Heart left ventricle (tissue), 16 donors: ENCODE measurements at regions not wholly inside any gene's neighbourhood (a gene's known extent, or its start where the extent isn't known, plus 50 kb on each side); places are given as distances from the start of the nearest gene placed in this dataset.

Source experiments
- ATAC-seq, 4 donors: fragments of 200-7000 bp; cut with Tn5 transposase; one replicate each; pipeline ENCODE4 v1.9.1; 2020 to 2022; ENCODE audit warnings: moderate library complexity in 4 of 4, mild to moderate bottlenecking in 3 of 4, moderate number of reproducible peaks in 1 of 4
- DNase-seq, 5 donors: peaks; one replicate each; pipeline ENCODE4 v3.0.0-alpha.2; 2020
- H3K27ac ChIP-seq, 12 donors: fragments of 200-600 bp; sonication (generic) in 4 of 12; one replicate each; pipeline versions ENCODE4 v1.5.0 to v1.8.0; 2016 to 2022; ENCODE audit warnings: mild to moderate bottlenecking in 2 of 12
- H3K27me3 ChIP-seq, 9 donors: fragments of 200-600 bp; sonication (generic) in 2 of 9; one replicate each; pipeline versions ENCODE4 v1.5.1 to v1.8.0; 2016 to 2022; ENCODE audit warnings: mild to moderate bottlenecking in 3 of 9
- H3K36me3 ChIP-seq, 9 donors: fragments of 200-600 bp; sonication (generic) in 2 of 9; one replicate each; pipeline versions ENCODE4 v1.5.0 to v1.8.0; 2018 to 2022; ENCODE audit warnings: mild to moderate bottlenecking in 2 of 9
- H3K4me1 ChIP-seq, 12 donors: fragments of 200-600 bp; sonication (generic) in 4 of 12; one replicate each; pipeline versions ENCODE4 v1.5.0 to v1.8.0; 2016 to 2022; ENCODE audit warnings: mild to moderate bottlenecking in 3 of 12
- H3K4me3 ChIP-seq, 12 donors: fragments of 200-600 bp; sonication (generic) in 4 of 12; one replicate each; pipeline versions ENCODE4 v1.5.0 to v1.8.0; 2017 to 2022; ENCODE audit warnings: mild to moderate bottlenecking in 9 of 12, moderate library complexity in 4 of 12
- H3K9me3 ChIP-seq, 12 donors: fragments of 200-600 bp; sonication (generic) in 4 of 12; one replicate each; pipeline versions ENCODE4 v1.5.0 to v1.8.0; 2016 to 2022; ENCODE audit warnings: mild to moderate bottlenecking in 1 of 12
- CTCF ChIP-seq, 12 donors: fragments of 200-600 bp; sonication (generic) in 4 of 12; IDR thresholded peaks; one replicate each; pipeline versions ENCODE4 v1.5.0 to v1.8.0; 2018 to 2022; ENCODE audit warnings: antibody characterized with exemption in 12 of 12, mild to moderate bottlenecking in 5 of 12
- POLR2A ChIP-seq, 2 donors: fragments of 450-650 bp; IDR thresholded peaks; one replicate each; pipeline ENCODE4 v1.6.1; 2017; ENCODE audit warnings: antibody characterized with exemption in 2 of 2, mild to moderate bottlenecking in 2 of 2, moderate library complexity in 2 of 2
- WGBS, 4 donors: extraction: QIAGEN DNeasy Blood & Tissue Kit in 2 of 4; methylation state at CpG; one replicate each; pipeline versions ENCODE4 v1.1.5 to v1.1.7; 2013 to 2018; 5-methylcytosine and 5-hydroxymethylcytosine counted together
- intact Hi-C, 10 donors: fragments of 100-400 bp; cut with DNase I; formaldehyde crosslinking; loops; one replicate each; pipeline versions ENCODE4 v1.11.1 to v1.14.2; 2022
- donor health status: ischemic (EF 13 %, LVEDD 7.1; RV severe dilation, severe dysfunction).
- donor health status: healthy with polysubstance abuse.
- donor health status: DM: no; HTN: yes; CAD: no.
- donor health status: DM: no; HTN: no; CAD: no.
- donor health status: ischemic (EF 25% LVEDD 6.9; RV normal size, moderate dysfunction).
- donor health status: ischemic (EF 25% LVEDD 5.7; RV mildly dilated, moderate dysfunction).
- donor health status: healthy.
- donor health status: DM: yes; HTN: yes; CAD: no.
- donor health status: ischemic (EF 35%, LVEDD 5.7; RV mildly dilated, moderate dysfunction).
- donor health status: nonischemic (EF 11% LVEDD 7.7; RV severe dilation, severe dysfunction).
- donor health status: DM: yes; HTN: yes; CAD: no.
- donor health status: PGD.
- donor health status: ischemic (EF 29% LVEDD 5.4; RV normal size, mild dysfunction).
- donor health status: nonischemic (EF 23%, LVEDD 6.1; RV moderate dilation, normal function).

GRCh38 chrX:69038816-69039215 lies 126.4 kb downstream of the PJA1 start:
- Histone ChIP-seq H3K27me3 (peaks cover 0 to 6% (median 0%) of the 10 kb centered on the region in 9 donors), H3K4me3 (no peak overlapping the region), H3K9me3 (peaks cover 0 to 3% (median 0%) of the 10 kb centered on the region in 12 donors), H3K4me1 (no peaks in the 10 kb centered on the region), H3K27ac (no peak overlapping the region), H3K36me3 (no peaks in the 10 kb centered on the region)
- no peak for DNase-seq
- intact Hi-C loops = loop anchor here in 1 of 10 donors (10.0 kb wide), 1 partner anchor 214 kb away; the partner anchor contains the start of gene EFNB1
- 79 to 91% (median 86%) methylated on average over 1 of the region's 1 CpG for WGBS, 4 donors
- TF ChIP-seq CTCF (IDR thresholded peaks at IDR 0.05) (no peak), POLR2A (IDR thresholded peaks at IDR 0.05) (no peak)
- ATAC-seq = no peak

- H3K27me3 ChIP-seq = peaks cover 0 to 6% (median 0%) of the 10 kb centered on the region in 9 donors
- H3K9me3 ChIP-seq = no peaks in the 10 kb centered on the region
- DNase-seq (no peak), ATAC-seq (no peak)
- no peaks in the 10 kb centered on the region for H3K36me3 ChIP-seq
- no peak overlapping the region for H3K27ac ChIP-seq
- no peak overlapping the region for H3K4me3 ChIP-seq
- intact Hi-C loops = loop anchor here in 1 of 10 donors (10.0 kb wide), 1 partner anchor 213 kb away; the partner anchor contains the start of gene EFNB1
- no peaks in the 10 kb centered on the region for H3K4me1 ChIP-seq
- WGBS, 4 donors = 67 to 93% (median 83%) methylated on average over 6 of the region's 6 CpGs
- TF ChIP-seq CTCF (IDR thresholded peaks at IDR 0.05) (no peak), POLR2A (IDR thresholded peaks at IDR 0.05) (no peak)
Observed at GRCh38 chrX:69038188-69038587, 127.1 kb downstream of the PJA1 start.

GRCh38 chrX:69037786-69038185 lies 127.5 kb downstream of the PJA1 start:
- ATAC-seq = no peak
- 84 to 100% (median 91%) methylated on average over 3 of the region's 3 CpGs for WGBS, 4 donors
- TF ChIP-seq CTCF (IDR thresholded peaks at IDR 0.05) (no peak), POLR2A (IDR thresholded peaks at IDR 0.05) (no peak)

GRCh38 chrX:69036674-69037573 lies 128.3 kb downstream of the PJA1 start:
- Histone ChIP-seq H3K9me3 (no peaks in the 10 kb centered on the region), H3K27me3 (peaks cover 0 to 11% (median 0%) of the 10 kb centered on the region in 9 donors), H3K27ac (no peak overlapping the region), H3K36me3 (no peaks in the 10 kb centered on the region), H3K4me3 (no peak overlapping the region), H3K4me1 (no peaks in the 10 kb centered on the region)
- no peak for DNase-seq
- 76 to 89% (median 85%) methylated on average over 12 to 14 of the region's 14 CpGs for WGBS, 4 donors
- no peak for ATAC-seq
- TF ChIP-seq POLR2A (IDR thresholded peaks at IDR 0.05) = no peak
- TF ChIP-seq CTCF (IDR thresholded peaks at IDR 0.05) = no peak
- intact Hi-C loops = loop anchor here in 1 of 10 donors (10.0 kb wide), 1 partner anchor 212 kb away; the partner anchor contains the start of gene EFNB1

More at GRCh38 chrX:69037786-69038185, 127.5 kb downstream of the PJA1 start:
- intact Hi-C loops = loop anchor here in 1 of 10 donors (10.0 kb wide), 1 partner anchor 213 kb away; the partner anchor contains the start of gene EFNB1
- Histone ChIP-seq H3K36me3 (no peaks in the 10 kb centered on the region), H3K27me3 (peaks cover 0 to 10% (median 0%) of the 10 kb centered on the region in 9 donors), H3K4me1 (no peaks in the 10 kb centered on the region), H3K9me3 (no peaks in the 10 kb centered on the region), H3K27ac (no peak overlapping the region), H3K4me3 (no peak overlapping the region)
- DNase-seq = no peak
